PC-9 (cell line): ENCODE measurements at regions not wholly inside any gene's neighbourhood (a gene's known extent, or its start where the extent isn't known, plus 50 kb on each side); places are given as distances from the start of the nearest gene placed in this dataset.

ENCODE experiments used
- CTCF ChIP-seq: fragments of 200-600 bp; sonication (generic); conservative IDR thresholded peaks from 2 replicates; pipeline ENCODE4 v1.6.1; 2017; ENCODE audit warnings: mixed run types, antibody characterized with exemption, mild to moderate bottlenecking, moderate library complexity
- EZH2 ChIP-seq: fragments of 200-600 bp; sonication (generic); IDR thresholded peaks from 2 replicates; pipeline ENCODE4 v1.8.0; 2017; ENCODE audit warnings: antibody characterized with exemption, low read depth

GRCh38 chr20:6384956-6385486, 262.2 kb upstream of the FERMT1 start:
- TF ChIP-seq EZH2: no peak
- TF ChIP-seq CTCF: no peak
